CD14-positive monocyte (primary cell): ENCODE measurements at regions not wholly inside any gene's neighbourhood (a gene's known extent, or its start where the extent isn't known, plus 50 kb on each side); places are given as distances from the start of the nearest gene placed in this dataset.

ENCODE experiments used
- DNase-seq, 3 donors: peaks; one replicate each; pipeline ENCODE4 v3.0.0-alpha.2; 2011 to 2022
- H2AFZ ChIP-seq: 2 replicates; pipeline ENCODE4 v1.6.0; 2012; ENCODE audit warnings: mild to moderate bottlenecking, low read depth, low read length, inconsistent platforms; ENCODE audit not compliant: insufficient read depth, poor library complexity, severe bottlenecking
- H3K27ac ChIP-seq, 2 donors: 1 replicate in 1 of 2; 2 replicates in 1 of 2; pipeline ENCODE4 v1.5.1; 2012 to 2013; ENCODE audit warnings: low read length in 2 of 2, control low read depth in 1 of 2, inconsistent platforms in 1 of 2, low read depth in 1 of 2, mild to moderate bottlenecking in 1 of 2
- H3K27me3 ChIP-seq, 2 donors: one replicate each; pipeline versions ENCODE4 v1.6.0 to v1.6.1; 2011 to 2013; ENCODE audit warnings: low read length in 2 of 2; ENCODE audit not compliant: control insufficient read depth in 2 of 2, insufficient read depth in 2 of 2
- H3K36me3 ChIP-seq, 2 donors: replicated peaks in 1 of 2; 1 replicate in 1 of 2; 2 replicates in 1 of 2; pipeline versions ENCODE4 v1.5.1 to v1.6.1; 2012 to 2013; ENCODE audit warnings: low read length in 2 of 2, control low read depth in 1 of 2, inconsistent platforms in 1 of 2, mild to moderate bottlenecking in 1 of 2; ENCODE audit not compliant: insufficient read depth in 2 of 2, control insufficient read depth in 1 of 2
- H3K4me1 ChIP-seq, 2 donors: 1 replicate in 1 of 2; 2 replicates in 1 of 2; pipeline versions ENCODE4 v1.5.1 to v1.6.1; 2012 to 2013; ENCODE audit warnings: low read length in 2 of 2, control low read depth in 1 of 2, inconsistent platforms in 1 of 2, mild to moderate bottlenecking in 1 of 2, moderate library complexity in 1 of 2; ENCODE audit not compliant: insufficient read depth in 2 of 2, control insufficient read depth in 1 of 2
- H3K4me2 ChIP-seq: replicated peaks from 2 replicates; pipeline ENCODE3; 2012; ENCODE audit warnings: low read length, moderate library complexity, mild to moderate bottlenecking; ENCODE audit not compliant: poor library complexity, severe bottlenecking; ENCODE audit errors: extremely low read depth
- H3K4me3 ChIP-seq, 3 experiments: fragments of 200-600 bp in 1 of 3; sonication (generic) in 1 of 3; replicated peaks in 1 of 3; 1 replicate in 2 of 3; 2 replicates in 1 of 3; pipeline ENCODE4 v1.5.1; 2011 to 2013; ENCODE audit warnings: low read length in 3 of 3, mild to moderate bottlenecking in 3 of 3, control low read depth in 2 of 3, low read depth in 2 of 3, inconsistent platforms in 1 of 3, moderate library complexity in 1 of 3
- H3K79me2 ChIP-seq: 2 replicates; pipeline ENCODE4 v1.6.0; 2012; ENCODE audit warnings: mild to moderate bottlenecking, control low read depth, inconsistent platforms, low read length, moderate library complexity; ENCODE audit not compliant: insufficient read depth
- H3K9ac ChIP-seq: 2 replicates; pipeline ENCODE4 v1.6.0; 2017; ENCODE audit warnings: low read length, mild to moderate bottlenecking; ENCODE audit not compliant: insufficient read depth, poor library complexity, severe bottlenecking
- H3K9me3 ChIP-seq, 2 donors: replicated peaks in 1 of 2; 1 replicate in 1 of 2; 2 replicates in 1 of 2; pipeline versions ENCODE4 v1.5.1 to v1.6.1; 2012 to 2013; ENCODE audit warnings: low read length in 2 of 2, control low read depth in 1 of 2; ENCODE audit not compliant: control insufficient read depth in 1 of 2, insufficient read depth in 1 of 2
- H4K20me1 ChIP-seq: 2 replicates; pipeline ENCODE4 v1.6.0; 2012; ENCODE audit warnings: mild to moderate bottlenecking, low read length, control low read depth, moderate library complexity; ENCODE audit not compliant: insufficient read depth
- H3K27ac Mint-ChIP-seq, 7 donors: one replicate each; pipeline ENCODE4 v1.8.0; 2020; ENCODE audit warnings: mild to moderate bottlenecking in 7 of 7, mixed read lengths in 7 of 7, moderate library complexity in 6 of 7, inconsistent platforms in 2 of 7
- H3K27me3 Mint-ChIP-seq, 3 donors: one replicate each; pipeline ENCODE4 v1.8.0; 2021 to 2022; ENCODE audit warnings: low read depth in 3 of 3, mild to moderate bottlenecking in 3 of 3, mixed read lengths in 3 of 3, moderate library complexity in 3 of 3, inconsistent platforms in 1 of 3
- H3K36me3 Mint-ChIP-seq, 2 donors: one replicate each; pipeline ENCODE4 v1.8.0; 2020; ENCODE audit warnings: mixed read lengths in 2 of 2, inconsistent platforms in 1 of 2, mild to moderate bottlenecking in 1 of 2
- H3K4me1 Mint-ChIP-seq: one replicate; pipeline ENCODE4 v1.8.0; 2020; ENCODE audit warnings: mild to moderate bottlenecking, mixed read lengths
- H3K4me3 Mint-ChIP-seq, 2 donors: one replicate each; pipeline ENCODE4 v1.8.0; 2020; ENCODE audit warnings: mild to moderate bottlenecking in 2 of 2, mixed read lengths in 2 of 2, moderate library complexity in 1 of 2
- H3K9me3 Mint-ChIP-seq, 7 donors: one replicate each; pipeline ENCODE4 v1.8.0; 2020 to 2022; ENCODE audit warnings: mixed read lengths in 7 of 7, mild to moderate bottlenecking in 6 of 7, moderate library complexity in 6 of 7, inconsistent platforms in 2 of 7
- CTCF ChIP-seq: fragments of 200-600 bp; IDR thresholded peaks from one replicate; pipeline ENCODE4 v1.8.0; 2022; ENCODE audit warnings: antibody characterized with exemption, mild to moderate bottlenecking
- WGBS: methylation state at CpG from one replicate; pipeline ENCODE4 v1.1.5; 2013; ENCODE audit warnings: missing lambda C conversion rate; ENCODE audit not compliant: insufficient coverage; 5-methylcytosine and 5-hydroxymethylcytosine counted together
- intact Hi-C, 2 donors: fragments of 100-400 bp; cut with micrococcal nuclease; formaldehyde crosslinking; loops; one replicate each; pipeline versions ENCODE4 v1.15.0 to v1.15.1; 2023

GRCh38 chr14:34262127-34262910, 199.7 kb downstream of the SPTSSA start:
- TF ChIP-seq CTCF = no peak
- Mint-ChIP-seq H3K9me3 (peaks cover 0 to 3% (median 0%) of the 10 kb centered on the region in 7 donors), H3K27me3 (peaks cover 3 to 14% (median 6%) of the 10 kb centered on the region in 3 donors), H3K4me1 (no peaks in the 10 kb centered on the region), H3K36me3 (no peaks in the 10 kb centered on the region), H3K4me3 (no peak overlapping the region), H3K27ac (no peak overlapping the region)
- intact Hi-C loops = no loop called here
- no peaks in the 10 kb centered on the region for H4K20me1 ChIP-seq
- no peak overlapping the region for H3K9ac ChIP-seq
- no peaks in the 10 kb centered on the region for H3K79me2 ChIP-seq
- no peaks in the 10 kb centered on the region for H3K4me1 ChIP-seq
- no peaks in the 10 kb centered on the region for H3K36me3 ChIP-seq
- WGBS = 89% methylated on average over 4 of the region's 9 CpGs
- no peak overlapping the region for H3K27ac ChIP-seq
- H3K27me3 ChIP-seq = no peaks in the 10 kb centered on the region
- no peak for DNase-seq
- H2AFZ ChIP-seq = no peak overlapping the region
- no peak overlapping the region for H3K4me2 ChIP-seq
- H3K4me3 ChIP-seq = no peak overlapping the region
- H3K9me3 ChIP-seq = peaks cover 0 to 3% of the 10 kb centered on the region in 2 donors

- H3K4me3 ChIP-seq = no peak overlapping the region
- Mint-ChIP-seq H3K27ac (no peak overlapping the region), H3K36me3 (no peaks in the 10 kb centered on the region), H3K27me3 (peaks cover 3 to 19% (median 4%) of the 10 kb centered on the region in 3 donors), H3K4me1 (no peaks in the 10 kb centered on the region), H3K9me3 (peaks cover 0 to 2% (median 0%) of the 10 kb centered on the region in 7 donors), H3K4me3 (no peak overlapping the region)
- H4K20me1 ChIP-seq = no peaks in the 10 kb centered on the region
- no peak overlapping the region for H2AFZ ChIP-seq
- no peak for DNase-seq
- TF ChIP-seq CTCF = no peak
- no peak overlapping the region for H3K4me2 ChIP-seq
- H3K27me3 ChIP-seq = no peaks in the 10 kb centered on the region
- H3K9ac ChIP-seq = no peak overlapping the region
- no peaks in the 10 kb centered on the region for H3K9me3 ChIP-seq
- H3K36me3 ChIP-seq = no peaks in the 10 kb centered on the region
- H3K4me1 ChIP-seq = no peaks in the 10 kb centered on the region
- H3K79me2 ChIP-seq = no peaks in the 10 kb centered on the region
- intact Hi-C loops = no loop called here
- no peak overlapping the region for H3K27ac ChIP-seq
Measured at GRCh38 chr14:34259996-34260395, 202.0 kb downstream of the SPTSSA start.
